ENCODE measurements at regions not wholly inside any gene's neighbourhood (a gene's known extent, or its start where the extent isn't known, plus 50 kb on each side); places are given as distances from the start of the nearest gene placed in this dataset.
"Not testable (repeated sequence)": the region's sequence is repeated elsewhere in the genome, so short reads cannot be mapped to it uniquely, and the experiment has no call there.

GRCh38 chrX:28170713-28171112 lies 189.5 kb upstream of the DCAF8L1 start:
- Histone ChIP-seq H3K27ac (ENCODE audit: low read depth, low read length) (no peak overlapping the region), H3K9me3 (ENCODE audit: insufficient read depth, low read depth, low read length) (no peaks in the 10 kb centered on the region), H3K36me3 (ENCODE audit: control insufficient read depth in 1 of 2, insufficient read depth in 2 of 2, low read length in 2 of 2) (no peaks in the 10 kb centered on the region), H3K23ac (ENCODE audit: low read length) (no peak overlapping the region), H3K79me2 (ENCODE audit: control insufficient read depth, insufficient read depth, low read length, poor library complexity) (no peaks in the 10 kb centered on the region), H2AK5ac (ENCODE audit: low read length) (no peak overlapping the region), H3K4ac (ENCODE audit: low read depth, low read length) (no peak overlapping the region), H4K8ac (ENCODE audit: low read depth, low read length) (no peak overlapping the region), H2BK120ac (ENCODE audit: insufficient read depth, low read length, poor library complexity) (no peak overlapping the region), H3K27me3 (ENCODE audit: insufficient read depth, low read length) (no peaks in the 10 kb centered on the region), H2AFZ (ENCODE audit: insufficient read depth, low read length, poor library complexity) (no peak overlapping the region), H3K18ac (ENCODE audit: low read length) (no peak overlapping the region), H3K4me2 (ENCODE audit: low read length) (no peak overlapping the region), H4K12ac (ENCODE audit: low read depth, low read length) (no peak overlapping the region), H2BK5ac (ENCODE audit: low read depth, low read length, poor library complexity) (no peak overlapping the region), H3K9ac (ENCODE audit: low read length) (no peak overlapping the region), H3K4me1 (ENCODE audit: control insufficient read depth in 1 of 2, insufficient read depth in 2 of 2, low read length in 2 of 2) (no peaks in the 10 kb centered on the region), H4K91ac (ENCODE audit: low read depth, low read length) (no peak overlapping the region), H2BK12ac (ENCODE audit: low read length) (no peak overlapping the region), H3K14ac (ENCODE audit: low read length) (no peak overlapping the region), H3K79me1 (ENCODE audit: low read length) (no peaks in the 10 kb centered on the region), H3K4me3 (ENCODE audit: low read depth, low read length) (no peak overlapping the region)
- no CpG with 5 or more reads among the region's 2 CpGs for WGBS (ENCODE audit: extremely low coverage, insufficient coverage, insufficient read length)
- DNase-seq, result no peak

- no peak for DNase-seq
- Histone ChIP-seq H3K4me2 (ENCODE audit: low read length) (no peak overlapping the region), H3K4ac (ENCODE audit: low read depth, low read length) (no peak overlapping the region), H3K36me3 (ENCODE audit: control insufficient read depth in 1 of 2, insufficient read depth in 2 of 2, low read length in 2 of 2) (no peaks in the 10 kb centered on the region), H4K12ac (ENCODE audit: low read depth, low read length) (no peak overlapping the region), H2BK5ac (ENCODE audit: low read depth, low read length, poor library complexity) (no peak overlapping the region), H3K4me1 (ENCODE audit: control insufficient read depth in 1 of 2, insufficient read depth in 2 of 2, low read length in 2 of 2) (no peaks in the 10 kb centered on the region), H3K27ac (ENCODE audit: low read depth, low read length) (no peak overlapping the region), H3K18ac (ENCODE audit: low read length) (no peak overlapping the region), H3K23ac (ENCODE audit: low read length) (no peak overlapping the region), H3K79me2 (ENCODE audit: control insufficient read depth, insufficient read depth, low read length, poor library complexity) (no peaks in the 10 kb centered on the region), H2BK12ac (ENCODE audit: low read length) (no peak overlapping the region), H3K27me3 (ENCODE audit: insufficient read depth, low read length) (no peaks in the 10 kb centered on the region), H3K79me1 (ENCODE audit: low read length) (no peaks in the 10 kb centered on the region), H3K9ac (ENCODE audit: low read length) (no peak overlapping the region), H3K9me3 (ENCODE audit: insufficient read depth, low read depth, low read length) (no peaks in the 10 kb centered on the region), H2AK5ac (ENCODE audit: low read length) (no peak overlapping the region), H4K8ac (ENCODE audit: low read depth, low read length) (no peak overlapping the region), H2AFZ (ENCODE audit: insufficient read depth, low read length, poor library complexity) (no peak overlapping the region), H2BK120ac (ENCODE audit: insufficient read depth, low read length, poor library complexity) (no peak overlapping the region), H4K91ac (ENCODE audit: low read depth, low read length) (no peak overlapping the region), H3K4me3 (ENCODE audit: low read depth, low read length) (no peak overlapping the region), H3K14ac (ENCODE audit: low read length) (no peak overlapping the region)
- no CpG with 5 or more reads among the region's 9 CpGs for WGBS (ENCODE audit: extremely low coverage, insufficient coverage, insufficient read length)
Measured at GRCh38 chrX:28158019-28158777, 176.9 kb upstream of the DCAF8L1 start.

- H3K4ac ChIP-seq (ENCODE audit: low read depth, low read length); H2AK5ac ChIP-seq (ENCODE audit: low read length); H3K4me3 ChIP-seq (ENCODE audit: low read depth, low read length); H3K4me2 ChIP-seq (ENCODE audit: low read length); H4K12ac ChIP-seq (ENCODE audit: low read depth, low read length); H3K14ac ChIP-seq (ENCODE audit: low read length); H3K27me3 ChIP-seq (ENCODE audit: insufficient read depth, low read length); H3K18ac ChIP-seq (ENCODE audit: low read length); H4K91ac ChIP-seq (ENCODE audit: low read depth, low read length); H2BK120ac ChIP-seq (ENCODE audit: insufficient read depth, low read length, poor library complexity); H3K9me3 ChIP-seq (ENCODE audit: insufficient read depth, low read depth, low read length); H3K27ac ChIP-seq (ENCODE audit: low read depth, low read length); H3K79me2 ChIP-seq (ENCODE audit: control insufficient read depth, insufficient read depth, low read length, poor library complexity); H3K9ac ChIP-seq (ENCODE audit: low read length); H2AFZ ChIP-seq (ENCODE audit: insufficient read depth, low read length, poor library complexity); H3K4me1 ChIP-seq (ENCODE audit: control insufficient read depth in 1 of 2, insufficient read depth in 2 of 2, low read length in 2 of 2); H2BK5ac ChIP-seq (ENCODE audit: low read depth, low read length, poor library complexity); H2BK12ac ChIP-seq (ENCODE audit: low read length); H4K8ac ChIP-seq (ENCODE audit: low read depth, low read length); DNase-seq; H3K79me1 ChIP-seq (ENCODE audit: low read length); H3K23ac ChIP-seq (ENCODE audit: low read length); H3K36me3 ChIP-seq (ENCODE audit: control insufficient read depth in 1 of 2, insufficient read depth in 2 of 2, low read length in 2 of 2): not testable (repeated sequence)
- WGBS (ENCODE audit: extremely low coverage, insufficient coverage, insufficient read length), result no CpG with 5 or more reads among the region's 9 CpGs
Measured at GRCh38 chrX:28152263-28152662, 171.0 kb upstream of the DCAF8L1 start.

GRCh38 chrX:28135378-28136047 lies 154.3 kb upstream of the DCAF8L1 start:
- DNase-seq, result no peak
- no peaks in the 10 kb centered on the region for H3K4me1 ChIP-seq (ENCODE audit: control insufficient read depth in 1 of 2, insufficient read depth in 2 of 2, low read length in 2 of 2)
- no peak overlapping the region for H2AFZ ChIP-seq (ENCODE audit: insufficient read depth, low read length, poor library complexity)
- no peaks in the 10 kb centered on the region for H3K9me3 ChIP-seq (ENCODE audit: insufficient read depth, low read depth, low read length)
- no peak overlapping the region for H3K18ac ChIP-seq (ENCODE audit: low read length)
- no peaks in the 10 kb centered on the region for H3K36me3 ChIP-seq (ENCODE audit: control insufficient read depth in 1 of 2, insufficient read depth in 2 of 2, low read length in 2 of 2)
- WGBS (ENCODE audit: extremely low coverage, insufficient coverage, insufficient read length), result no CpG with 5 or more reads among the region's 6 CpGs
- no peak overlapping the region for H3K4ac ChIP-seq (ENCODE audit: low read depth, low read length)
- no peak overlapping the region for H2AK5ac ChIP-seq (ENCODE audit: low read length)
- H3K79me2 ChIP-seq (ENCODE audit: control insufficient read depth, insufficient read depth, low read length, poor library complexity), result no peaks in the 10 kb centered on the region
- H3K4me2 ChIP-seq (ENCODE audit: low read length), result no peak overlapping the region
- no peak overlapping the region for H2BK120ac ChIP-seq (ENCODE audit: insufficient read depth, low read length, poor library complexity)
- no peak overlapping the region for H3K9ac ChIP-seq (ENCODE audit: low read length)
- H2BK5ac ChIP-seq (ENCODE audit: low read depth, low read length, poor library complexity), result no peak overlapping the region
- no peak overlapping the region for H4K8ac ChIP-seq (ENCODE audit: low read depth, low read length)
- no peak overlapping the region for H3K4me3 ChIP-seq (ENCODE audit: low read depth, low read length)
- H3K23ac ChIP-seq (ENCODE audit: low read length), result no peak overlapping the region
- H3K27ac ChIP-seq (ENCODE audit: low read depth, low read length), result no peak overlapping the region
- H3K79me1 ChIP-seq (ENCODE audit: low read length), result no peaks in the 10 kb centered on the region
- H4K12ac ChIP-seq (ENCODE audit: low read depth, low read length), result no peak overlapping the region
- H3K14ac ChIP-seq (ENCODE audit: low read length), result no peak overlapping the region
- H3K27me3 ChIP-seq (ENCODE audit: insufficient read depth, low read length), result no peaks in the 10 kb centered on the region
- no peak overlapping the region for H4K91ac ChIP-seq (ENCODE audit: low read depth, low read length)
- H2BK12ac ChIP-seq (ENCODE audit: low read length), result no peak overlapping the region
